H1 (cell line): ENCODE measurements at regions not wholly inside any gene's neighbourhood (a gene's known extent, or its start where the extent isn't known, plus 50 kb on each side); places are given as distances from the start of the nearest gene placed in this dataset.

ENCODE experiments used
- CTCF ChIA-PET: fragments of 300-600 bp; sonication (Branson Sonifier 250); formaldehyde crosslinking; loops from one replicate; lab custom pipeline; 2021; ENCODE audit not compliant: partially characterized antibody; lab: Charles Lee
- POLR2A ChIA-PET: fragments of 300-600 bp; sonication (Branson Sonifier 250); formaldehyde crosslinking; loops from one replicate; lab custom pipeline; 2021; ENCODE audit warnings: inconsistent platforms; ENCODE audit not compliant: partially characterized antibody; lab: Charles Lee
- DNase-seq, 2 experiments: peaks; one replicate each; pipeline versions ENCODE4 v3.0.0 to v3.0.0-alpha.2; 2010 to 2022; ENCODE audit warnings: low spot score in 2 of 2, low read depth in 1 of 2, mixed read lengths in 1 of 2
- FAIRE-seq: peaks from 2 replicates; lab custom pipeline; 2011; peaks lifted over from hg19 to GRCh38; lab: Jason Lieb, UNC
- H2AFZ ChIP-seq: 2 replicates; pipeline ENCODE4 v1.8.1; 2012; ENCODE audit warnings: low read length, inconsistent platforms
- H2AK5ac ChIP-seq: 2 replicates; pipeline ENCODE4 v1.6.1; 2013; ENCODE audit warnings: low read depth, low read length
- H2BK120ac ChIP-seq: replicated peaks from 2 replicates; pipeline ENCODE3; 2013; ENCODE audit warnings: low read depth, low read length, inconsistent platforms
- H2BK12ac ChIP-seq: 2 replicates; pipeline ENCODE4 v1.6.1; 2013; ENCODE audit warnings: low read depth, low read length
- H2BK15ac ChIP-seq: 2 replicates; pipeline ENCODE4 v1.6.1; 2013; ENCODE audit warnings: low read length
- H2BK20ac ChIP-seq: 2 replicates; pipeline ENCODE4 v1.6.1; 2013; ENCODE audit warnings: low read length
- H2BK5ac ChIP-seq: 2 replicates; pipeline ENCODE4 v1.6.1; 2013; ENCODE audit warnings: low read depth, low read length
- H3K14ac ChIP-seq: 2 replicates; pipeline ENCODE4 v1.6.1; 2013; ENCODE audit warnings: inconsistent platforms; ENCODE audit not compliant: insufficient read length
- H3K18ac ChIP-seq: 2 replicates; pipeline ENCODE4 v1.6.1; 2013; ENCODE audit warnings: low read length; ENCODE audit errors: extremely low read depth
- H3K23ac ChIP-seq: 2 replicates; pipeline ENCODE4 v1.6.1; 2013; ENCODE audit warnings: inconsistent platforms; ENCODE audit not compliant: insufficient read length
- H3K23me2 ChIP-seq: 2 replicates; pipeline ENCODE4 v1.6.1; 2013; ENCODE audit warnings: low read depth, low read length
- H3K27ac ChIP-seq: 2 replicates; pipeline ENCODE4 v1.6.1; 2011; ENCODE audit warnings: low read depth, low read length, inconsistent platforms
- H3K27me3 ChIP-seq, 4 experiments: replicated peaks in 1 of 4; 1 replicate in 1 of 4; 2 replicates in 3 of 4; pipeline versions ENCODE4 v1.6.1 to v1.8.1; 2011 to 2013; ENCODE audit warnings: low read length in 3 of 4, mild to moderate bottlenecking in 3 of 4, inconsistent platforms in 2 of 4, mixed read lengths in 2 of 4, moderate library complexity in 1 of 4; ENCODE audit not compliant: control insufficient read depth in 3 of 4, insufficient read depth in 3 of 4; ENCODE audit errors: extremely low read depth in 1 of 4
- H3K36me3 ChIP-seq, 4 experiments: 2 replicates each; pipeline versions ENCODE4 v1.6.1 to v1.8.1; 2011 to 2013; ENCODE audit warnings: mild to moderate bottlenecking in 4 of 4, low read length in 3 of 4, moderate library complexity in 2 of 4, control low read depth in 1 of 4, inconsistent platforms in 1 of 4; ENCODE audit not compliant: insufficient read depth in 4 of 4, control insufficient read depth in 2 of 4
- H3K4ac ChIP-seq: replicated peaks from 2 replicates; pipeline ENCODE3; 2013; ENCODE audit warnings: low read length, low read depth, mixed read lengths, inconsistent platforms; ENCODE audit not compliant: insufficient read length
- H3K4me1 ChIP-seq, 4 experiments: replicated peaks in 1 of 4; 1 replicate in 1 of 4; 2 replicates in 3 of 4; pipeline versions ENCODE4 v1.6.1 to v1.8.1; 2011 to 2013; ENCODE audit warnings: low read length in 3 of 4, inconsistent platforms in 2 of 4, mixed read lengths in 1 of 4; ENCODE audit not compliant: insufficient read depth in 4 of 4, control insufficient read depth in 3 of 4
- H3K4me2 ChIP-seq, 2 experiments: 2 replicates each; pipeline versions ENCODE4 v1.6.1 to v1.8.1; 2011 to 2013; ENCODE audit warnings: low read depth in 2 of 2, low read length in 2 of 2, control low read depth in 1 of 2, inconsistent platforms in 1 of 2, mild to moderate bottlenecking in 1 of 2; ENCODE audit not compliant: insufficient read depth in 1 of 2
- H3K4me3 ChIP-seq, 4 experiments: fragments of 200-600, 300-600 bp in 1 of 4; sonication (generic), shearing (Covaris generic), sonication (Bioruptor Twin) in 1 of 4; 2 replicates each; pipeline versions ENCODE4 v1.5.1 to v1.8.1; 2011 to 2016; ENCODE audit warnings: low read length in 4 of 4, low read depth in 3 of 4, control low read depth in 2 of 4, inconsistent platforms in 2 of 4, mild to moderate bottlenecking in 2 of 4, mixed read lengths in 1 of 4, moderate library complexity in 1 of 4; ENCODE audit not compliant: insufficient read depth in 2 of 4; ENCODE audit errors: extremely low read depth in 1 of 4
- H3K56ac ChIP-seq: replicated peaks from 2 replicates; pipeline ENCODE3; 2013; ENCODE audit warnings: low read depth, mild to moderate bottlenecking, mixed read lengths, low read length, inconsistent platforms; ENCODE audit not compliant: insufficient read length
- H3K79me1 ChIP-seq: 2 replicates; pipeline ENCODE4 v1.6.1; 2013; ENCODE audit warnings: low read depth, low read length, control low read depth
- H3K79me2 ChIP-seq, 2 experiments: 2 replicates each; pipeline versions ENCODE4 v1.6.1 to v1.8.1; 2012 to 2013; ENCODE audit warnings: low read length in 2 of 2, mild to moderate bottlenecking in 2 of 2, inconsistent platforms in 1 of 2; ENCODE audit not compliant: insufficient read depth in 2 of 2, control insufficient read depth in 1 of 2
- H3K9ac ChIP-seq, 4 experiments: replicated peaks in 1 of 4; 1 replicate in 1 of 4; 2 replicates in 3 of 4; pipeline versions ENCODE4 v1.6.1 to v1.8.1; 2011 to 2013; ENCODE audit warnings: low read depth in 3 of 4, low read length in 3 of 4, control low read depth in 2 of 4, mild to moderate bottlenecking in 2 of 4, moderate library complexity in 2 of 4, inconsistent platforms in 1 of 4; ENCODE audit errors: extremely low read depth in 1 of 4
- H3K9me3 ChIP-seq, 2 experiments: 2 replicates each; pipeline versions ENCODE4 v1.6.1 to v1.8.1; 2012 to 2013; ENCODE audit warnings: mild to moderate bottlenecking in 2 of 2, moderate library complexity in 2 of 2, control low read depth in 1 of 2, inconsistent platforms in 1 of 2, low read depth in 1 of 2, low read length in 1 of 2, mixed read lengths in 1 of 2; ENCODE audit not compliant: insufficient read depth in 2 of 2
- H4K20me1 ChIP-seq, 2 experiments: replicated peaks in 1 of 2; 2 replicates each; pipeline versions ENCODE3 to v1.8.1; 2011 to 2013; ENCODE audit warnings: inconsistent platforms in 2 of 2, low read length in 2 of 2, mild to moderate bottlenecking in 1 of 2; ENCODE audit not compliant: insufficient read depth in 2 of 2, control insufficient read depth in 1 of 2
- H4K5ac ChIP-seq: 2 replicates; pipeline ENCODE4 v1.6.1; 2013; ENCODE audit warnings: low read length, low read depth, mixed read lengths, inconsistent platforms; ENCODE audit not compliant: insufficient read length
- H4K8ac ChIP-seq: 2 replicates; pipeline ENCODE4 v1.8.0; 2013; ENCODE audit warnings: mild to moderate bottlenecking, moderate library complexity, low read length, inconsistent platforms; ENCODE audit not compliant: insufficient read depth; ENCODE audit errors: extremely low read depth
- H4K91ac ChIP-seq: replicated peaks from 2 replicates; pipeline ENCODE3; 2013; ENCODE audit warnings: low read length, mixed read lengths, inconsistent platforms; ENCODE audit not compliant: insufficient read length
- CEBPB ChIP-seq: IDR thresholded peaks from 2 replicates; pipeline ENCODE4 v1.6.1; 2012; ENCODE audit warnings: low read depth, low read length
- CREB1 ChIP-seq: IDR thresholded peaks from 2 replicates; pipeline ENCODE4 v1.6.1; 2012; ENCODE audit warnings: inconsistent platforms
- FOSL1 ChIP-seq: IDR thresholded peaks from 2 replicates; pipeline ENCODE4 v1.6.1; 2011; ENCODE audit warnings: mild to moderate bottlenecking, low read depth, low read length, moderate library complexity; ENCODE audit not compliant: insufficient read depth
- PHF8 ChIP-seq: fragments of 200-600 bp; sonication (generic); conservative IDR thresholded peaks from 2 replicates; pipeline ENCODE4 v1.7.1; 2012; ENCODE audit warnings: low read depth, mild to moderate bottlenecking, inconsistent platforms, low read length, moderate library complexity
- WGBS, 2 experiments: shearing (Covaris generic) in 1 of 2; methylation state at CpG; one replicate each; pipeline versions ENCODE4 v1.1.6 to v1.1.7; 2013 to 2015; ENCODE audit warnings: low lambda C conversion rate in 2 of 2, mixed read lengths in 2 of 2, inconsistent platforms in 1 of 2, low coverage in 1 of 2, missing lambda C conversion rate in 1 of 2; ENCODE audit not compliant: insufficient replicate concordance in 2 of 2, insufficient coverage in 1 of 2, insufficient read length in 1 of 2; ENCODE audit errors: extremely low coverage in 1 of 2, missing lambda C conversion rate in 1 of 2; 5-methylcytosine and 5-hydroxymethylcytosine counted together

DNA sequence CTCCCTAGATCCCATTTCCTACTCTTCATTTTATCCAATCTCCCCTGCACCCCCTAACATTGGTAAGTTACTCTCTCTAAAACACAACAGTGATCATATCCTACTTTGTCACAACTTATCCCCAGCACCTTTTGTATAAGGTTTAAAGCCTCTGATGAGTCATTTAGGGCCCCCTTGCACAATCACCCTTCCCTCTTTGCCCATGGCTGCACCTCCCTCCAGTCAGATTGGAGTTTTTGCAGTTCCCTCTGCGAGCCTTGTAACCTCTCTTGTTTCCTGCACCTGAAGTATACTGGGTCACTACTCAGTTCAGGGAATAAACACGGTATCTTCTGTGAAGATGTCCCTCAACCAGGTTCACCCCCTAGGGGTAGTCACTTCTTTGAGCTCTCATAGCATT, 55.9 kb upstream of the ADRB1 start:
- H3K23me2 ChIP-seq, result no peaks in the 10 kb centered on the region
- H4K20me1 ChIP-seq, result no peaks in the 10 kb centered on the region
- H3K79me1 ChIP-seq, result no peaks in the 10 kb centered on the region; the same call in 1 of the 2 replicates
- no peak overlapping the region for H3K14ac ChIP-seq
- H2BK20ac ChIP-seq, result no peak overlapping the region
- no peak overlapping the region for H2AFZ ChIP-seq
- H3K4me3 ChIP-seq, result no peak overlapping the region
- no peak overlapping the region for H4K5ac ChIP-seq
- H3K79me2 ChIP-seq, result no peaks in the 10 kb centered on the region
- H2AK5ac ChIP-seq, result no peak overlapping the region
- no peak overlapping the region for H2BK120ac ChIP-seq
- 90% methylated on average over 2 of the region's 2 CpGs; no CpG with 5 or more reads in 1 of the 2 experiments for WGBS, 2 experiments
- no peak for TF ChIP-seq FOSL1
- TF ChIP-seq CEBPB, result peak; percentile 89
- TF ChIP-seq PHF8, result no peak
- TF ChIP-seq CREB1, result no peak
- no peak overlapping the region for H2BK15ac ChIP-seq
- no peaks in the 10 kb centered on the region for H3K27me3 ChIP-seq
- H4K91ac ChIP-seq, result no peak overlapping the region
- no peak overlapping the region for H4K8ac ChIP-seq
- no peak overlapping the region for H3K23ac ChIP-seq
- H2BK12ac ChIP-seq, result no peak overlapping the region
- no peaks in the 10 kb centered on the region for H3K36me3 ChIP-seq
- H3K27ac ChIP-seq, result no peak overlapping the region
- H3K18ac ChIP-seq, result no peak overlapping the region
- CTCF ChIA-PET, result interaction anchor here (1.6 kb wide), 1 partner anchor 9 kb away, joined by 4 read pairs; no protein-coding TSS in a partner anchor
- H3K9me3 ChIP-seq, result no peaks in the 10 kb centered on the region
- no peaks in the 10 kb centered on the region for H3K4me1 ChIP-seq
- H2BK5ac ChIP-seq, result no peak overlapping the region
- DNase-seq (no peak), FAIRE-seq (no peak)
- POLR2A ChIA-PET, result no interaction called here
- no peak overlapping the region for H3K4ac ChIP-seq
- no peak overlapping the region for H3K4me2 ChIP-seq
- H3K9ac ChIP-seq, result no peak overlapping the region
- no peak overlapping the region for H3K56ac ChIP-seq
